Stimulated activated CD4-positive, alpha-beta T cell treated with anti-CD3 and anti-CD28 coated beads, Interleukin-15, amount 100 ng/mL, for 48 hours (primary cell): ENCODE measurements at regions not wholly inside any gene's neighbourhood (a gene's known extent, or its start where the extent isn't known, plus 50 kb on each side); places are given as distances from the start of the nearest gene placed in this dataset.
"Not testable (repeated sequence)": the region's sequence is repeated elsewhere in the genome, so short reads cannot be mapped to it uniquely, and the experiment has no call there.

Experiments
- DNase-seq, 2 donors: peaks; one replicate each; pipeline ENCODE4 v3.0.0-alpha.2; 2020; ENCODE audit warnings: low read depth in 2 of 2

DNA sequence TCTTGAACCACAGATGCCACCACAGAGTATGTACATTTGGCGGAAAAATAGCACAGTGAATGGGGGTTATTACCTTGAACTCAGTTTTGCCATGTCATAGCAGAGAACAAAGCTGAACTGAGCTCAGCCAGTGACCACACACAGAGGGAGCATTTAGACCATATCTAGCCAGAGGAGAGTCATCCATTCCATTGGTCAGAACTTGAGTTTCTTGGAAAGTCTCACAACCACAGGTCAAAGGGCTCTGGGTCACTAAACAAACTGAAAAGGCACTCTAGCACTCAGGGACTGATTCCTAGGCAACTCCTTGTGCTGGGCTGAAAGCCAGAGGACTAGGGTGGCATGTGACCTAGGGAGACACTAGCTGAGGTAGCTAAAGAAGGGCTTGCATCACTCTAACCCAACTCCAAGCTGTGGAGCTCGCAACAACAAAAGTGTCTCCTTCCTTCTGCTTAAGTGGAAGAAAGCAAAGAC lies 239.7 kb upstream of the SEMA3D start:
- no peak for DNase-seq

GRCh38 chr7:85424298-85424697 lies 237.4 kb upstream of the SEMA3D start:
- no peak for DNase-seq

DNA sequence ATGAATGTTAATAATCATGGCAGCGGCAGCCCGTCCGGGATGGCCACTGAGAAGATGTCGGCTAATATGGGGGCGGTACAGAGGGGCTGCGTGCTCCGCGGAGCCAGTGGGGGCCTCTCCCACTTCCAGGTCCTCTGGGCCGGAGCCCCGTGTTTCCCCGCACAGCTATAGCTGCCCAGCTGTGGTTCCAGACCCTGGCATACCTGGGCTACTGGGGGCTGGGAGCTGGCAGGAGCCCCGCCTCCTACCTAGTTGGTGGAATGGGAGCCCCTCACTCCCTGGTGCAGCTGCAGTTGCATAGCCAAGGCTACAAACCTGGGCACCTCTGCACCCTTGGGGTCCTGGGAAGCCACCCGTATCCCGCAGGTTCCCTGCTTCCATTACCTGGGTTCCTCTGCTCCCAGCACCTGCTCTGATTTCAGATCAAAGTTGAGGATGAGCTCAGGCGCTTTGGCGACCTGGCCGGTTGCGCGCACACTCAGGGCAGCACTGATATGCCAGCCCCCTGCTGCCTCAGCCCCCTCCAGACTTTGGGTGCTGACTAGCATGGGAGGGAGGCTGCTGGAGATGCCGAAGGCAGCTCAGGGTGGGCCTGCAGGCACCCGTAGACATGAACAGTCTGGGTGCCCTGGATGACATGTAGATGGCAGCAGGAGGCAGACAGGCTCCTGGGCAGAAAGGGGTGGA lies 236.5 kb upstream of the SEMA3D start:
- no peak for DNase-seq

GRCh38 chr7:85415743-85416142 lies 228.9 kb upstream of the SEMA3D start:
- no peak for DNase-seq

DNA sequence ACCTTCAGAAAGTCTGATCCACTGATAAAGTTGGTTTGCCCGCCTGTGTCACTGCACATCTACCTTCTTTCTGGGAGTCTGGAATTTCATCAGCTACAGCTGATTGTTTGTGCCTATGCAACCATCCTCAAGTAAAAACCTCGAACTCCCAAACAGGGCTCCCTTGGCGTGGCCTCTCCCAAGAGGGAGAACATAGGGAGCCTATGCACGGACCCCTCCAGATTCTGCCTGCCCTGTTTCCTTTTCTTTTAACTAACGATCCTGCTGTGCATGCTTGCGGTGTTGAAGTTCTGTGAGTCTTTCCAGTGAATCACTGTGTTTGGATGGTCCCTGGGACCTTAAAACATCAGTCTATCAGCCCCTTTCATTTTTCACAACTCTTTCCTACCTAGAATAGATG lies 226.9 kb upstream of the SEMA3D start:
- DNase-seq: no peak

GRCh38 chr7:85412912-85413311 lies 226.1 kb upstream of the SEMA3D start:
- DNase-seq: no peak

- no peak for DNase-seq
Measured at GRCh38 chr7:85407391-85407790, 220.5 kb upstream of the SEMA3D start.

GRCh38 chr7:85405016-85405902 lies 218.4 kb upstream of the SEMA3D start:
- no peak for DNase-seq

GRCh38 chr7:85396676-85397075 lies 209.8 kb upstream of the SEMA3D start:
- DNase-seq: no peak

DNA sequence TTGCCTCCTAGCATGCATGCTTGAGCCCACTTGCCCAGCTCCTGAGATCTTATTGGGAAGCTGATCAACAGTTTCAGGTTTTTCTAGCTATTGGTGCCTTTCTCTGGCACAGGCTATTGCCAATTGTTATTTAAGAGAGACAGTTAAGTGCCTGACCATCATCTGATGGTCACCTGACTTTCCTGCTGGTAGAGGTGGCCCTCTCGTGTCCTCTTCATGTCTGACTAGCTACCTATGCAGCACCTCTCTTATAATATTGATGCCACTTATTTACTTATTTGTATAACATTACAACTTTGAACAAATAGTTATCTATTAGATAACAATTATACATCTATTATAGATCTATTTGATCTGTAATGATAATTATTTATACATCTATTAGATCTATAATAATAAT lies 205.9 kb upstream of the SEMA3D start:
- DNase-seq: no peak

DNA sequence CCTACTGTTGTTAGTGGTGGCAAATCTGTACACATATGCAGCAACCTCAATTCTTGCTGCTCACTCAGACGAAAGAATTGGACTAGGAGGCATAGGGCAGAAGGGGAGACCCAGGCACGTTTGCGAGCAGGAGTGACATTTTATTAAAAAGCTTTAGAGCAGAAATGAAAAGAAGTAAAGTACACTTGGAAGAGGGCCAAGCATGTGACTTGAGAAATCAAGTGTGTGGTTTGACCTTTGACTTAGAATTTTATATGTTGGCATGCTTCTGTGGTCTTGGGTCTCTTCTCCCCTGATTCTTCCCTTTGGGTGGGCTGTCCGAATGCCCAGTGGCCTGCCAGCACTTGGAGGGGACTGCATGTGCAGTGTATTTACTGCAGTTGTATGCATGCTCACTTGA lies 205.5 kb upstream of the SEMA3D start:
- no peak for DNase-seq

DNA sequence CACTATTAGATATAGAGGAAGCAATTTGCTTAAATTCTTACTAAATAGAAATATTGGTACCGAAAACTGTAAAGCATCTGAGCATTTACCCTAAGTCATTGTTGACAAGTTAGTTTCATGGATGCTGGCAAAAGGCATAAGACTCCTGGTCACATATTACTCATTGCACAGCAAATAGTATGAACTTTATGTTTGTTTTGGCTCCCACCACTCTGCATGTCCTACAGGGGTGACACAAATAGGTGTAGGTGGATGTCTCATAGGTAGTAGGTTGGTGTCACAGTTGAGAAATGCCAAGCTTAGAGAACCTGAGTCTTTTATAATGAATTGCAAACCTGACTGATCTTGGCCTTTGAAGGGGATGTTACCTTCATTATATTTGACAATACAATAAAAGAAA lies 199.6 kb upstream of the SEMA3D start:
- DNase-seq: no peak

DNA sequence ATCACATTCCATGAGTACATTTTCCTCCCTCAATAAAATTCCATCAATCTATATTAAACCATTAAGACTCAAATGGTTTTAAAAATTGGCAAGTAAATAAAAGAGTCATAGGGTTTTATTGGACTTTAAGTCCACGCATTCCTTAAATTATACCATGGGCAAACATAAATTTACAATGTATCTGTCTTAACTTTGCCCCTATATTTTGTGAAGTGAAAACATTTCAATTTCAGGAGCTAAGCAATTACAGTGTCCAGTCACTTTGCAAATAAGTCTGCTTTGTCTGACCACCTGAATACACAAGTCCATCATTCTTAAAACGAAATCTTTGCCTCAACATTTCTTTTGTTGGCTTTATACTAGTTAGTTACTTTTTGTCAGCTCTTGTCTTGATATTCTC lies 197.5 kb upstream of the SEMA3D start:
- no peak for DNase-seq

DNA sequence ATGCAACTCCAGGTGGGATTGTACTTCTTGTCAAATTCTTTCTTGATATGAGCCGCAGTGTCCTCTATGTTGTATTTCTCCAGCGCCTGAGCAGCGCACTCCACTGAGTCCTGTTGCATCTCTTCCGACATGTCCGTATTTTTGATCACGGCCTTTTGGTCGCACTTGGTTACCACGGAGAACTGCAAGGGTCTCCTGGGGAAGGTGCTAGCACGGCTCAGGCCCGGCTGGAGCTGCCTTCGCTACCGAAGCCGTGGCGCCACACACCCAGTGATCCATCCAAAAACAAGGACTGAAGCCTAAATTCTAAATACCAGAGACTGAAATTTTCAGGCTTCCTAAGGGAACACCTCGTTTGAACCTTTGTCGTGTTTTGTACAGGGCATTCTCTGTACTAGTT lies 194.4 kb upstream of the SEMA3D start:
- DNase-seq: no peak

GRCh38 chr7:85376589-85376988 lies 189.7 kb upstream of the SEMA3D start:
- DNase-seq: no peak

- no peak for DNase-seq
Measured at GRCh38 chr7:85356916-85357315, 170.1 kb upstream of the SEMA3D start.

- no peak for DNase-seq
Measured at GRCh38 chr7:85343484-85343883, 156.6 kb upstream of the SEMA3D start.

DNA sequence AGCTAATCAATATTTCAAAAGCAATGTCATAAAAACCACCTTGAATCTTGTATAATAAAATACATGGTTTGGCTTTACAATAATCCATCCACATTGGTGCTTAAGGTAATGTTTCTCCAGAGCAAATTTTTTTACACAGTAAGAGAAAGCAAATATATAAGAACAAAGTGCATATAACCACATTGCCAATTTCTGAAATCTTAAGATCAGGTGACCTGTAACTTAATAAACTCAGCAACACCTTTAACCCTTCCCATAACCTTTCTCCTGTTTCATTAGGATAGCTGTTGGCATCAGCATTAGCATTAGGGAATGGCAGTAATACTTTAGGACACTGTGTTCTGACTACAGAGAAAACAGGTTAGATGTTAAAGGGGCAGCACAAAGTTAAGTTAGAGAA lies 155.9 kb upstream of the SEMA3D start:
- no peak for DNase-seq

- DNase-seq: no peak
Measured at GRCh38 chr7:85341973-85342372, 155.1 kb upstream of the SEMA3D start.

DNA sequence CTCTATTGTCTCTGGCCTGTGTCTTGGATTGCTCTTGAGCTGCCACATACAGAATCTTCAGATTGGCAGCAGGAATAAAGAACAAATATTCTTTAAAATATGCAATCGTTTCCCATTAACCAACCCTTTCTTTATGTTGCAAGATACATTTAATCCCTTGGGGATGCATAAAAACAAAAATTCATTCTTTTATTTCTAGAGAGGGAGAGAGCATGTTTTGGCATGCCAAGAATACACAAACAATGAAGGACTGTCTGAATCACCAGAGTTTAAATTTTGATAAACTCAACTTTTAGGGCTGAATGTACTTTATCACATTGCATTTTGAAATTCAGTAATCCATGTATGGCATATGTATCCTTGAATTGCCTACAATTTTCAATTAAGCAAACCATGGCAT lies 154.3 kb upstream of the SEMA3D start:
- no peak for DNase-seq

GRCh38 chr7:85336086-85336485 lies 149.2 kb upstream of the SEMA3D start:
- DNase-seq: no peak

GRCh38 chr7:85335113-85335512 lies 148.3 kb upstream of the SEMA3D start:
- not testable (repeated sequence) for DNase-seq

GRCh38 chr7:85328456-85328998 lies 141.7 kb upstream of the SEMA3D start:
- DNase-seq: no peak
